A549 (cell line): ENCODE measurements at regions not wholly inside any gene's neighbourhood (a gene's known extent, or its start where the extent isn't known, plus 50 kb on each side); places are given as distances from the start of the nearest gene placed in this dataset.

ENCODE experiments used
- ATAC-seq, 2 experiments: fragments of 200-7000 bp in 1 of 2; fragments of >200 bp in 1 of 2; cut with Nextera tagmentation in 1 of 2; cut with Tn5 transposase in 1 of 2; 3 replicates each; pipeline versions ENCODE4 v1.8.0 to v1.9.1; 2018 to 2020; ENCODE audit warnings: mild to moderate bottlenecking in 1 of 2, moderate library complexity in 1 of 2
- CTCF ChIA-PET: fragments of 300-600 bp; sonication (Branson Sonifier 250); formaldehyde crosslinking; extraction: SDS; loops from one replicate; lab custom pipeline; 2021; ENCODE audit warnings: antibody characterized with exemption, inconsistent platforms; lab: Yijun Ruan, JAX
- POLR2A ChIA-PET: fragments of 350-600 bp; formaldehyde crosslinking; extraction: SDS; loops from one replicate; lab custom pipeline; 2021; ENCODE audit warnings: antibody characterized with exemption, inconsistent platforms; lab: Yijun Ruan, JAX
- DNase-seq, 2 experiments: peaks; one replicate each; pipeline versions ENCODE4 v3.0.0 to v3.0.0-alpha.2; 2011 to 2016; ENCODE audit warnings: low read depth in 1 of 2, low spot score in 1 of 2
- FAIRE-seq: peaks from 2 replicates; lab custom pipeline; 2011; peaks lifted over from hg19 to GRCh38; lab: Jason Lieb, UNC
- H3K27ac ChIP-seq, 2 experiments: fragments of >200 bp; sonication (Bioruptor Twin); formaldehyde crosslinking; 3 replicates each; pipeline ENCODE4 v1.5.1; 2016 to 2017
- H3K4me1 ChIP-seq: fragments of >200 bp; sonication (Bioruptor Twin); formaldehyde crosslinking; 3 replicates; pipeline ENCODE4 v1.6.1; 2016
- H3K4me2 ChIP-seq: fragments of >200 bp; sonication (Bioruptor Twin); formaldehyde crosslinking; 3 replicates; pipeline ENCODE4 v1.6.1; 2016
- H3K4me3 ChIP-seq: fragments of >200 bp; sonication (Bioruptor Twin); formaldehyde crosslinking; 3 replicates; pipeline ENCODE4 v1.5.1; 2016
- H3K9me3 ChIP-seq: fragments of >200 bp; sonication (Bioruptor Twin); formaldehyde crosslinking; 3 replicates; pipeline ENCODE4 v1.6.1; 2016
- CBX8 ChIP-seq: fragments of 200-600 bp; sonication (generic); IDR thresholded peaks from 2 replicates; pipeline ENCODE4 v1.6.1; 2016
- CEBPB ChIP-seq, 2 experiments: fragments of >200 bp in 1 of 2; sonication (Bioruptor Twin) in 1 of 2; formaldehyde crosslinking in 1 of 2; IDR thresholded peaks; 2 replicates each; pipeline ENCODE4 v1.6.1; 2012 to 2016
- CTCF ChIP-seq: fragments of >200 bp; sonication (Bioruptor Twin); formaldehyde crosslinking; IDR thresholded peaks from 3 replicates; pipeline ENCODE4 v1.5.1; 2016
- ESRRA ChIP-seq: fragments of 150-350 bp; IDR thresholded peaks from 2 replicates; pipeline ENCODE4 v1.6.1; 2014; ENCODE audit warnings: mild to moderate bottlenecking, low read length, borderline replicate concordance
- FOXS1 ChIP-seq: fragments of 250-450 bp; sonication (Bioruptor Pico); IDR thresholded peaks from 2 replicates; pipeline ENCODE4 v1.5.0; 2020; ENCODE audit warnings: mild to moderate bottlenecking, moderate library complexity
- HDAC2 ChIP-seq: fragments of 200-600 bp; sonication (generic); IDR thresholded peaks from 2 replicates; pipeline ENCODE4 v1.6.1; 2016
- HOXB13 ChIP-seq: fragments of 250-450 bp; sonication (Bioruptor Pico); IDR thresholded peaks from 2 replicates; pipeline ENCODE4 v1.5.0; 2020; ENCODE audit warnings: low read depth, mild to moderate bottlenecking, moderate library complexity
- JUN ChIP-seq, 2 experiments: fragments of >200 bp; sonication (Bioruptor Twin); formaldehyde crosslinking; IDR thresholded peaks; 2 replicates in 1 of 2; 3 replicates in 1 of 2; pipeline ENCODE4 v1.6.1; 2016 to 2017
- JUNB ChIP-seq: fragments of >200 bp; sonication (Bioruptor Twin); formaldehyde crosslinking; IDR thresholded peaks from 2 replicates; pipeline ENCODE4 v1.6.1; 2016
- MAFK ChIP-seq: fragments of 450-650 bp; IDR thresholded peaks from 2 replicates; pipeline ENCODE4 v1.6.1; 2014; ENCODE audit not compliant: partially characterized antibody
- MAX ChIP-seq: IDR thresholded peaks from 2 replicates; pipeline ENCODE4 v1.6.1; 2012
- MAZ ChIP-seq: fragments of 150-350 bp; IDR thresholded peaks from 2 replicates; pipeline ENCODE4 v1.6.1; 2014; ENCODE audit warnings: antibody characterized with exemption, low read depth, low read length, borderline replicate concordance
- MYC ChIP-seq: IDR thresholded peaks from 2 replicates; pipeline ENCODE4 v1.6.1; 2012; ENCODE audit warnings: mild to moderate bottlenecking, inconsistent platforms, low read length, improper control_type of control experiment, borderline replicate concordance
- PHF8 ChIP-seq: fragments of 200-600 bp; sonication (generic); IDR thresholded peaks from 2 replicates; pipeline ENCODE4 v1.6.1; 2016; ENCODE audit warnings: low read depth, mild to moderate bottlenecking, antibody characterized with exemption, moderate library complexity, borderline replicate concordance
- POLR2A ChIP-seq: IDR thresholded peaks from 2 replicates; pipeline ENCODE4 v1.6.1; 2012; ENCODE audit warnings: mild to moderate bottlenecking, low read length
- SREBF2 ChIP-seq: fragments of 450-650 bp; IDR thresholded peaks from 2 replicates; pipeline ENCODE4 v1.6.1; 2014; ENCODE audit warnings: mild to moderate bottlenecking, moderate library complexity
- TFCP2L1 ChIP-seq: fragments of 250-450 bp; sonication (Bioruptor Pico); IDR thresholded peaks from 2 replicates; pipeline ENCODE4 v1.5.0; 2021; ENCODE audit warnings: mild to moderate bottlenecking
- TP53 ChIP-seq: fragments of 250-450 bp; sonication (Bioruptor Pico); IDR thresholded peaks from 2 replicates; pipeline ENCODE4 v1.5.0; 2021; ENCODE audit warnings: mild to moderate bottlenecking, moderate library complexity
- USF2 ChIP-seq: fragments of 450-650 bp; IDR thresholded peaks from 2 replicates; pipeline ENCODE4 v1.6.1; 2014; ENCODE audit warnings: antibody characterized with exemption
- ZFP36 ChIP-seq: fragments of 450-650 bp; IDR thresholded peaks from 2 replicates; pipeline ENCODE4 v1.6.1; 2014; ENCODE audit warnings: borderline replicate concordance; ENCODE audit not compliant: partially characterized antibody
- WGBS: methylation state at CpG from one replicate; pipeline ENCODE4 v1.1.6; 2017; ENCODE audit errors: missing lambda C conversion rate; 5-methylcytosine and 5-hydroxymethylcytosine counted together

GRCh38 chr13:106306748-106307277 lies 228.6 kb downstream of the EFNB2 start:
- FAIRE-seq (no peak), DNase-seq (no peak), ATAC-seq (no peak)
- Histone ChIP-seq H3K4me3 (no peak overlapping the region), H3K4me2 (no peak overlapping the region), H3K27ac (no peak overlapping the region), H3K4me1 (no peaks in the 10 kb centered on the region), H3K9me3 (no peaks in the 10 kb centered on the region)
- CTCF ChIA-PET, result no interaction called here
- 12% methylated on average over 6 of the region's 6 CpGs for WGBS
- peak; percentile 56 for TF ChIP-seq MAFK
- no peak for TF ChIP-seq ESRRA
- POLR2A ChIA-PET, result no interaction called here

- FAIRE-seq, result no peak
- Histone ChIP-seq H3K4me3 (no peak overlapping the region), H3K4me1 (no peaks in the 10 kb centered on the region), H3K27ac (no peak overlapping the region), H3K4me2 (no peak overlapping the region), H3K9me3 (no peaks in the 10 kb centered on the region)
- TF ChIP-seq HOXB13 (CRISPR knock-in tag), result no peak
- TF ChIP-seq USF2, result no peak
- no peak for TF ChIP-seq CEBPB (IDR thresholded peaks at IDR 0.05)
- TF ChIP-seq MAFK, result peak; percentile 51
- TF ChIP-seq TP53, result no peak
- no peak for TF ChIP-seq CTCF
- TF ChIP-seq MAX, result no peak
- no peak for TF ChIP-seq FOXS1 (CRISPR knock-in tag)
- ChIA-PET POLR2A (no interaction called here), CTCF (interaction anchor here (1.0 kb wide), 1 partner anchor 231 kb away, joined by 3 read pairs; no protein-coding TSS in a partner anchor)
- 22% methylated on average over 2 of the region's 2 CpGs for WGBS
- ATAC-seq, result no peak
- no peak for DNase-seq
Observed at GRCh38 chr13:106302843-106303242, 232.6 kb downstream of the EFNB2 start.

- WGBS, result 56% methylated on average over 1 of the region's 1 CpG
Observed at GRCh38 chr13:106302011-106302410, 233.5 kb downstream of the EFNB2 start.

GRCh38 chr13:106299621-106300020 lies 235.8 kb downstream of the EFNB2 start:
- TF ChIP-seq MAZ, result no peak
- TF ChIP-seq CBX8, result no peak
- no peak for TF ChIP-seq HOXB13 (CRISPR knock-in tag)
- TF ChIP-seq JUN (IDR thresholded peaks at IDR 0.05), result no peak
- no peak for TF ChIP-seq TP53
- no peak for TF ChIP-seq HDAC2
- no peak for TF ChIP-seq TFCP2L1 (CRISPR knock-in tag)
- TF ChIP-seq ZFP36, result no peak
- TF ChIP-seq MAFK, result no peak
- TF ChIP-seq POLR2A, result no peak
- TF ChIP-seq CTCF, result no peak
- no peak for ATAC-seq
- Histone ChIP-seq H3K27ac (no peak overlapping the region), H3K4me1 (no peaks in the 10 kb centered on the region), H3K4me2 (no peak overlapping the region), H3K9me3 (no peaks in the 10 kb centered on the region), H3K4me3 (no peak overlapping the region)
- no peak for FAIRE-seq
- WGBS, result 51% methylated on average over 5 of the region's 5 CpGs
- CTCF ChIA-PET, result no interaction called here
- POLR2A ChIA-PET, result no interaction called here
- no peak for DNase-seq

More at GRCh38 chr13:106302011-106302410, 233.5 kb downstream of the EFNB2 start:
- Histone ChIP-seq H3K27ac (no peak overlapping the region), H3K4me2 (no peak overlapping the region), H3K4me3 (no peak overlapping the region), H3K4me1 (no peaks in the 10 kb centered on the region), H3K9me3 (no peaks in the 10 kb centered on the region)
- DNase-seq (no peak), FAIRE-seq (no peak)
- no peak for TF ChIP-seq POLR2A
- TF ChIP-seq MYC, result no peak
- TF ChIP-seq SREBF2, result no peak
- TF ChIP-seq PHF8, result no peak
- no peak for TF ChIP-seq JUNB
- TF ChIP-seq, all 56 proteins: peak for 0
- POLR2A ChIA-PET, result no interaction called here
- CTCF ChIA-PET, result interaction anchor here (1.0 kb wide), 1 partner anchor 232 kb away, joined by 3 read pairs; no protein-coding TSS in a partner anchor
- ATAC-seq, result no peak
